CD14-positive monocyte (primary cell): ENCODE measurements at regions not wholly inside any gene's neighbourhood (a gene's known extent, or its start where the extent isn't known, plus 50 kb on each side); places are given as distances from the start of the nearest gene placed in this dataset.

Experiments used
- DNase-seq, 3 donors: peaks; one replicate each; pipeline ENCODE4 v3.0.0-alpha.2; 2011 to 2022
- H2AFZ ChIP-seq: 2 replicates; pipeline ENCODE4 v1.6.0; 2012; ENCODE audit warnings: mild to moderate bottlenecking, low read depth, low read length, inconsistent platforms; ENCODE audit not compliant: insufficient read depth, poor library complexity, severe bottlenecking
- H3K27ac ChIP-seq, 2 donors: 1 replicate in 1 of 2; 2 replicates in 1 of 2; pipeline ENCODE4 v1.5.1; 2012 to 2013; ENCODE audit warnings: low read length in 2 of 2, control low read depth in 1 of 2, inconsistent platforms in 1 of 2, low read depth in 1 of 2, mild to moderate bottlenecking in 1 of 2
- H3K27me3 ChIP-seq, 2 donors: one replicate each; pipeline versions ENCODE4 v1.6.0 to v1.6.1; 2011 to 2013; ENCODE audit warnings: low read length in 2 of 2; ENCODE audit not compliant: control insufficient read depth in 2 of 2, insufficient read depth in 2 of 2
- H3K36me3 ChIP-seq, 2 donors: replicated peaks in 1 of 2; 1 replicate in 1 of 2; 2 replicates in 1 of 2; pipeline versions ENCODE4 v1.5.1 to v1.6.1; 2012 to 2013; ENCODE audit warnings: low read length in 2 of 2, control low read depth in 1 of 2, inconsistent platforms in 1 of 2, mild to moderate bottlenecking in 1 of 2; ENCODE audit not compliant: insufficient read depth in 2 of 2, control insufficient read depth in 1 of 2
- H3K4me1 ChIP-seq, 2 donors: 1 replicate in 1 of 2; 2 replicates in 1 of 2; pipeline versions ENCODE4 v1.5.1 to v1.6.1; 2012 to 2013; ENCODE audit warnings: low read length in 2 of 2, control low read depth in 1 of 2, inconsistent platforms in 1 of 2, mild to moderate bottlenecking in 1 of 2, moderate library complexity in 1 of 2; ENCODE audit not compliant: insufficient read depth in 2 of 2, control insufficient read depth in 1 of 2
- H3K4me2 ChIP-seq: replicated peaks from 2 replicates; pipeline ENCODE3; 2012; ENCODE audit warnings: low read length, moderate library complexity, mild to moderate bottlenecking; ENCODE audit not compliant: poor library complexity, severe bottlenecking; ENCODE audit errors: extremely low read depth
- H3K4me3 ChIP-seq, 3 experiments: fragments of 200-600 bp in 1 of 3; sonication (generic) in 1 of 3; replicated peaks in 1 of 3; 1 replicate in 2 of 3; 2 replicates in 1 of 3; pipeline ENCODE4 v1.5.1; 2011 to 2013; ENCODE audit warnings: low read length in 3 of 3, mild to moderate bottlenecking in 3 of 3, control low read depth in 2 of 3, low read depth in 2 of 3, inconsistent platforms in 1 of 3, moderate library complexity in 1 of 3
- H3K79me2 ChIP-seq: 2 replicates; pipeline ENCODE4 v1.6.0; 2012; ENCODE audit warnings: mild to moderate bottlenecking, control low read depth, inconsistent platforms, low read length, moderate library complexity; ENCODE audit not compliant: insufficient read depth
- H3K9ac ChIP-seq: 2 replicates; pipeline ENCODE4 v1.6.0; 2017; ENCODE audit warnings: low read length, mild to moderate bottlenecking; ENCODE audit not compliant: insufficient read depth, poor library complexity, severe bottlenecking
- H3K9me3 ChIP-seq, 2 donors: replicated peaks in 1 of 2; 1 replicate in 1 of 2; 2 replicates in 1 of 2; pipeline versions ENCODE4 v1.5.1 to v1.6.1; 2012 to 2013; ENCODE audit warnings: low read length in 2 of 2, control low read depth in 1 of 2; ENCODE audit not compliant: control insufficient read depth in 1 of 2, insufficient read depth in 1 of 2
- H4K20me1 ChIP-seq: 2 replicates; pipeline ENCODE4 v1.6.0; 2012; ENCODE audit warnings: mild to moderate bottlenecking, low read length, control low read depth, moderate library complexity; ENCODE audit not compliant: insufficient read depth
- H3K27ac Mint-ChIP-seq, 7 donors: one replicate each; pipeline ENCODE4 v1.8.0; 2020; ENCODE audit warnings: mild to moderate bottlenecking in 7 of 7, mixed read lengths in 7 of 7, moderate library complexity in 6 of 7, inconsistent platforms in 2 of 7
- H3K27me3 Mint-ChIP-seq, 3 donors: one replicate each; pipeline ENCODE4 v1.8.0; 2021 to 2022; ENCODE audit warnings: low read depth in 3 of 3, mild to moderate bottlenecking in 3 of 3, mixed read lengths in 3 of 3, moderate library complexity in 3 of 3, inconsistent platforms in 1 of 3
- H3K36me3 Mint-ChIP-seq, 2 donors: one replicate each; pipeline ENCODE4 v1.8.0; 2020; ENCODE audit warnings: mixed read lengths in 2 of 2, inconsistent platforms in 1 of 2, mild to moderate bottlenecking in 1 of 2
- H3K4me1 Mint-ChIP-seq: one replicate; pipeline ENCODE4 v1.8.0; 2020; ENCODE audit warnings: mild to moderate bottlenecking, mixed read lengths
- H3K4me3 Mint-ChIP-seq, 2 donors: one replicate each; pipeline ENCODE4 v1.8.0; 2020; ENCODE audit warnings: mild to moderate bottlenecking in 2 of 2, mixed read lengths in 2 of 2, moderate library complexity in 1 of 2
- H3K9me3 Mint-ChIP-seq, 7 donors: one replicate each; pipeline ENCODE4 v1.8.0; 2020 to 2022; ENCODE audit warnings: mixed read lengths in 7 of 7, mild to moderate bottlenecking in 6 of 7, moderate library complexity in 6 of 7, inconsistent platforms in 2 of 7
- CTCF ChIP-seq: fragments of 200-600 bp; IDR thresholded peaks from one replicate; pipeline ENCODE4 v1.8.0; 2022; ENCODE audit warnings: antibody characterized with exemption, mild to moderate bottlenecking
- WGBS: methylation state at CpG from one replicate; pipeline ENCODE4 v1.1.5; 2013; ENCODE audit warnings: missing lambda C conversion rate; ENCODE audit not compliant: insufficient coverage; 5-methylcytosine and 5-hydroxymethylcytosine counted together
- intact Hi-C, 2 donors: fragments of 100-400 bp; cut with micrococcal nuclease; formaldehyde crosslinking; loops; one replicate each; pipeline versions ENCODE4 v1.15.0 to v1.15.1; 2023

GRCh38 chr15:35669432-35670045 lies 123.6 kb upstream of the DPH6 start:
- no peak for TF ChIP-seq CTCF
- H3K4me2 ChIP-seq: no peak overlapping the region
- Mint-ChIP-seq H3K36me3 (no peaks in the 10 kb centered on the region), H3K4me3 (no peak overlapping the region), H3K27me3 (peaks cover 0 to 2% (median 1%) of the 10 kb centered on the region in 3 donors), H3K4me1 (peaks cover 3% of the 10 kb centered on the region), H3K27ac (no peak overlapping the region), H3K9me3 (peaks cover 0 to 3% (median 0%) of the 10 kb centered on the region in 7 donors)
- H3K27me3 ChIP-seq: no peaks in the 10 kb centered on the region
- no peaks in the 10 kb centered on the region for H3K9me3 ChIP-seq
- H3K4me3 ChIP-seq: no peak overlapping the region
- H3K36me3 ChIP-seq: no peaks in the 10 kb centered on the region
- no peaks in the 10 kb centered on the region for H3K4me1 ChIP-seq
- H3K27ac ChIP-seq: no peak overlapping the region
- intact Hi-C loops: no loop called here
- no peak overlapping the region for H2AFZ ChIP-seq
- no peaks in the 10 kb centered on the region for H4K20me1 ChIP-seq
- WGBS: no CpG with 5 or more reads among the region's 5 CpGs
- H3K9ac ChIP-seq: no peak overlapping the region
- DNase-seq: no peak
- H3K79me2 ChIP-seq: no peaks in the 10 kb centered on the region

DNA sequence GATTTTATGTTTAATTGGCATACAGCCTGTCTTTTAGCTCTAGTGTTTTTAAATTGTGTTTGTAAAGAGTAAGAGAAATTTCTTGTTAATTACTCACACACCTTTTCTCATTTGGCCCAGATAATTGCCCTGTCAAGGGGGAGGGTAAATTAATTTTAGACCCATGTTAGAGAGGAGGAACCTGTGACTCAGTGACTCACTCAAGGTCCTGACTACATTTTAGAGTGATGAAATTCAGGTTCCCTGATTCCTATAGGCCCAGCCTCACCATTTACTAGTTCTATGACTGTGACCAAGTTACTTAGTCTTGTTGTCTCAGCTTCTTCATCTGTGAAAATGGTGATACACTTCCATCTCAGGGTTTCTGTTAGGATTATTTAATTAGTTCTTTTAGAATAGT lies 125.2 kb upstream of the DPH6 start:
- TF ChIP-seq CTCF: no peak
- Histone ChIP-seq H3K36me3 (no peaks in the 10 kb centered on the region), H3K79me2 (no peaks in the 10 kb centered on the region), H3K9me3 (no peaks in the 10 kb centered on the region), H3K27ac (no peak overlapping the region), H2AFZ (no peak overlapping the region), H3K4me1 (no peaks in the 10 kb centered on the region), H3K4me2 (no peak overlapping the region), H3K27me3 (no peaks in the 10 kb centered on the region), H4K20me1 (no peaks in the 10 kb centered on the region), H3K4me3 (no peak overlapping the region), H3K9ac (no peak overlapping the region)
- H3K4me3 Mint-ChIP-seq: no peak overlapping the region
- H3K4me1 Mint-ChIP-seq: peaks cover 3% of the 10 kb centered on the region
- no peak overlapping the region for H3K27ac Mint-ChIP-seq
- H3K9me3 Mint-ChIP-seq: peaks cover 0 to 3% (median 0%) of the 10 kb centered on the region in 7 donors
- H3K36me3 Mint-ChIP-seq: no peaks in the 10 kb centered on the region
- peaks cover 0 to 2% (median 1%) of the 10 kb centered on the region in 3 donors for H3K27me3 Mint-ChIP-seq
- intact Hi-C loops: no loop called here
- DNase-seq: no peak
